Neuron (in vitro differentiated cells): ENCODE measurements at regions not wholly inside any gene's neighbourhood (a gene's known extent, or its start where the extent isn't known, plus 50 kb on each side); places are given as distances from the start of the nearest gene placed in this dataset.
A peak's percentile ranks its signal among the peaks of the same experiment; 100 is the strongest.

Experiments used
- H2AFZ ChIP-seq: one replicate; pipeline ENCODE4 v1.6.1; 2013; ENCODE audit warnings: low read depth, mild to moderate bottlenecking, inconsistent platforms, low read length, moderate library complexity
- H3K27me3 ChIP-seq: one replicate; pipeline ENCODE4 v1.6.1; 2013; ENCODE audit warnings: low read length; ENCODE audit not compliant: insufficient read depth
- H3K36me3 ChIP-seq: one replicate; pipeline ENCODE4 v1.6.1; 2013; ENCODE audit warnings: low read length; ENCODE audit not compliant: insufficient read depth
- H3K4me1 ChIP-seq: one replicate; pipeline ENCODE4 v1.6.1; 2013; ENCODE audit warnings: low read length; ENCODE audit not compliant: insufficient read depth
- H3K4me3 ChIP-seq: 2 replicates; pipeline ENCODE4 v1.5.1; 2013; ENCODE audit warnings: mild to moderate bottlenecking, low read length, moderate library complexity
- H3K9me3 ChIP-seq: one replicate; pipeline ENCODE4 v1.6.1; 2013; ENCODE audit warnings: low read length

DNA sequence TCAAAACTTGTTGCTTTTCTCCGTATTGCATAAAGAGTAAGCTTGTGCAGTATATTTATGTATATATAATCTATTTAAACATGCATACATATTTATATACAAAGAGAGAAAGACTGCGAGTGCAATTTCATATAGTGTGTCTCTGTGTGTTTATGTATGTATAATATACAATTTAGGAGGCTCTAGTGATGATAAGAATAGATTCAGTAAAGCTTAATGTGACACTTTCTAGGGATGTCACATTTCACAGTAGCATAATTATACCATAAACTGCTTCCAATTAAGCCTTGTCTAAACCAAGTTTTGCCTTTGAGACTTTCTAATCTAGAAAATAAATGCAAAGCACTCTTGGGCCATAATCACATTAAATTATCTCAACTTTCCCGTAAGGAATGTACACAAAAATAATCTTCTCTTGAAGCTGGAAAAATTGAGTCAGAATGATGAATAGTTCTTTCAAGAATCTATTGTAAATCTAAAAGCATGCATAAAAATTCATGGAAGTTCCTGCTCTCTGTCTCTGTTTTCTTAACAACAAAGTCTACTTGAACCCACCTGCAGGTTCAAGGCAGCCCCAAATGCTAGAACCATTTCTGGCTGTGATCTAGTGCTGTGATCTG lies 114.1 kb upstream of the NPY2R start:
- H3K36me3 ChIP-seq: no peaks in the 10 kb centered on the region
- no peaks in the 10 kb centered on the region for H3K4me1 ChIP-seq
- H3K9me3 ChIP-seq: no peaks in the 10 kb centered on the region
- no peak overlapping the region for H2AFZ ChIP-seq
- no peak overlapping the region for H3K4me3 ChIP-seq
- no peaks in the 10 kb centered on the region for H3K27me3 ChIP-seq

DNA sequence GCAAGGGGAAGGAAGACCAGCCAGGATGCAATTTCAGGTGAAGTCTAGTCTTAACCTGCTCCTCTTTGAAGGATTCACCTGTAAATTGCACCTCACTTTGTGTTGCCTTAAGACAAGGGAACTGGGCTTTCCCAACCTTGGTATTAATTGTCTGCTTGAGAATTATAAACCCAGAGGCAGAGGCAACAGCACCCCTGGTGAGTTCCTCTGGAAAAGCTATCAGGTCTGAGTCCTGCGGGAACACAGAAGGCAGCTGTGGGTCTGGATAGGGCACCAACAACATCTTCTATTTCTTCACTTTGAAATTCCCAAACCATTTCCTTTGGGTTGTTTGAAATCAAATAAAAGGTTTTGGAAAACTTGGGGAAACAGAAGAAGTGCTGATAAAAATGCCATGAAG lies 109.2 kb upstream of the NPY2R start:
- H3K27me3 ChIP-seq: no peaks in the 10 kb centered on the region
- no peak overlapping the region for H3K4me3 ChIP-seq

DNA sequence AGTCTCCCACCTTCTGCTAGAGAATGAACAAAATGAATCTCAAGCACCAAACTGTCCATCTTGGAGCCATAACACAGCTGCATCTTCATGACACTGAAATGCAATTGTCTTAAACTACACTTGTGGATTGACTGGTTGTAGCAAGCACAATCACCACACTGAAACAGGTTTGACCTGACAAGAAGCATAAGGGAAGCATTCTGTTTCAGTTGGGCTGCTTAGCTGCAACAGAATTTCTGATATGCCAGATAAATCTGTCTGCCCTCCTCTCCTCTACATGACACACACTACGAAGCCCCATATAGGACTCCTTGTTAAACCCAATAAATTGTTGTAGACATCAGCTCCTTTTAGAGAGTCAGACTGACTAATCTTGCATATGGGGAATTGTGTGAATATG lies 101.8 kb upstream of the NPY2R start:
- no peaks in the 10 kb centered on the region for H3K9me3 ChIP-seq
- H3K4me3 ChIP-seq: no peak overlapping the region
- no peaks in the 10 kb centered on the region for H3K36me3 ChIP-seq
- H3K4me1 ChIP-seq: no peaks in the 10 kb centered on the region
- H3K27me3 ChIP-seq: no peaks in the 10 kb centered on the region
- no peak overlapping the region for H2AFZ ChIP-seq

More for the DNA sequence above, 109.2 kb upstream of the NPY2R start:
- Histone ChIP-seq H3K36me3 (no peaks in the 10 kb centered on the region), H2AFZ (no peak overlapping the region), H3K9me3 (no peaks in the 10 kb centered on the region), H3K4me1 (no peaks in the 10 kb centered on the region)

DNA sequence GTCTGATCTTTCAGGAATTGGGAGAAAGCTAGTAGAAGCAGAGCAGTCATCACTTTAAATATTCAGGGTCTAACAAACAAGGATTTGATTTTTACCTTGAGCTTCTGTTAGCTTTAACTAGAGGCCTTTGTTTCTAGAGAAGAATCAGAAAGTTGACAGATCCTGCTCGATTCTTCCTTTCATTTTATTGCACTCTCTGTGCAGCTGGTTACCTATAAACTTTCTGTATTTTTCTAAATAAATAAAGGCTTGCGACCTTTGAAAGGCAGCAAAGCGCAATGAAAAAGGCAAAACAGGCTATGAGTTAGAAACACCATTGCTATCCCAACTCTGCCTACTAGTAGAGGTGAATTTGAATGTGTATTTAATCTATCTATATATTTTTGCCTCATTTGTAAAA lies 101.4 kb upstream of the NPY2R start:
- H2AFZ ChIP-seq: no peak overlapping the region
- H3K4me3 ChIP-seq: no peak overlapping the region
- H3K27me3 ChIP-seq: no peaks in the 10 kb centered on the region
- no peaks in the 10 kb centered on the region for H3K36me3 ChIP-seq
- H3K4me1 ChIP-seq: no peaks in the 10 kb centered on the region
- H3K9me3 ChIP-seq: no peaks in the 10 kb centered on the region

DNA sequence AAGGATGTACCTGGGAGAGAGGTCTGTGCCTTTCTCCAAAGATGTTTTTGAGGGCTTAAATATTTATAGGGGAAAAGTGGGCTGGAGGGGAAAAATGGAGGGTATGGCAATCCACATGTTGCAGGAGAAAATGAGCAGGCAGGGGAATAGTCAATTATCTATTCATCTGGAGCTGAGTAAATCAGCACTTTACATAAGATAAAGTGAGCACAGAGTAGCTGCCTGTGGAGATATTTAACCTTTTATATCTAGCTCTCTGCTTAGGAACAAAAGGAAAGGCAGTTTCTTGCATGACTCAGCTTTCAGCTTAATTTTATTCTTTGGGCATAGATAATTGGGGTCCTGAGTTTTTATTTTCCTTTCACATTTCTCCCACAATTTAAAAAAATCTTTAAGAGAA lies 93.6 kb upstream of the NPY2R start:
- H2AFZ ChIP-seq: no peak overlapping the region

DNA sequence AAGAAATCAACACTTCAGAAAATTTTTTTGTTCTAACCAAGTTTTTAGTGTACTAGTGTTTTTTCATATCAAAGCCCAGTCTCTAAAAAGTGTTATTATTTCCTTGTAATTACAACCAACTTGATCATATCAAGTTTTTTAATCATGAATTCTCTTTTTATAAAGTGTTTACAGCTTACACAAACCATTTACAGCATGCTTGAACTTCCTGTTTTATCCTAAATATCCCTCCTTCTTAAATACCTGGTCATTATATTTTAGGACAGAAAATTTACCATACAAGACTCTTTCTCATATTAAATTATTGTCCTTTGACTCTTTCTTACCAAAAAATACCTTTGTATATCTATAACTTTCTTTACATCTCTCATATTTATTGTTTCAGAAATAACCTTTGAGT lies 89.4 kb upstream of the NPY2R start:
- Histone ChIP-seq H3K9me3 (peaks cover 1% of the 10 kb centered on the region), H3K4me1 (peaks cover 14% of the 10 kb centered on the region), H3K36me3 (no peaks in the 10 kb centered on the region), H3K27me3 (no peaks in the 10 kb centered on the region), H2AFZ (no peak overlapping the region), H3K4me3 (no peak overlapping the region)

More for the DNA sequence above, 93.6 kb upstream of the NPY2R start:
- H3K4me3 ChIP-seq: no peak overlapping the region
- H3K9me3 ChIP-seq: peaks cover 1% of the 10 kb centered on the region
- H3K27me3 ChIP-seq: no peaks in the 10 kb centered on the region
- H3K36me3 ChIP-seq: no peaks in the 10 kb centered on the region
- peaks cover 14% of the 10 kb centered on the region for H3K4me1 ChIP-seq

DNA sequence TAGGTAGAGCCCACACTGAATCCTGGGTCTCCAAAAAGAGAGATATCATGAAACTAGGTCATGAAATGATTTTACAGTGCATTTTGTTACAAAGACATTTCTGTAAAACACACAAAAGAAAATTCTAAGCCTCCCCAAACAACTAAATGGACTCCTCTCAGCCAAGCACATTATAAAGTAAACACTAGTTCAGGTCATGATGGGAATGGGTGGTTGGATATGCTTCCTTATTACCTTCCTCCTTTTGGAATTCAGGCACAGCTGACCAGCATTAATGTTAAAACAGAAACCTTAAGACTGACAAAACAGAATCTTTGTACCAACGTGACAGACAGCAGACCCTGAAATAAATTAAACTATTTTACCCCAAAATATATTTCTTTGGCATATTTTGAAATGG lies 87.9 kb upstream of the NPY2R start:
- no peak overlapping the region for H3K4me3 ChIP-seq
- no peak overlapping the region for H2AFZ ChIP-seq
- H3K36me3 ChIP-seq: no peaks in the 10 kb centered on the region
- H3K9me3 ChIP-seq: peaks cover 1% of the 10 kb centered on the region
- H3K27me3 ChIP-seq: no peaks in the 10 kb centered on the region
- peaks cover under 1% of the 10 kb centered on the region for H3K4me1 ChIP-seq

DNA sequence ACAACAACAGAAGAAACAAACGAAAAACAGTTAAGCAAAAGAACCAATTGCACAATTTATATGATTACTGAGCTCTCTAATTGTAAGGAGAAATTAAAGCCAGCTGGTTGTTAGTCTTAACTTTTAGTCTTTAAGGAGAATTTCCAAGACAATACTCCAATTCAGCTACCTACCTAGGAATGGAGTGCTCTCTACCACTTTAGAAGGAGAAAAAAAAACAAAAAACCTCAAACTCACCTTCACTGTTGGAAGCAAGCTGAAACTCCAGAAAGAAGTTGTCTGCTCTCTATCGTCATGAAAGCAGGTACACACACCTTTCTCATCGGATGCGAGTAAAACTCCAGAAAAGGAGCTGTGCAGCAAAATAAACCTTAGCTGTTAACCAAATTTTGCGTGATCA lies 86.1 kb upstream of the NPY2R start:
- H3K4me1 ChIP-seq: no peaks in the 10 kb centered on the region
- H3K36me3 ChIP-seq: no peaks in the 10 kb centered on the region
- H3K4me3 ChIP-seq: no peak overlapping the region
- peaks cover 1% of the 10 kb centered on the region for H3K9me3 ChIP-seq
- no peaks in the 10 kb centered on the region for H3K27me3 ChIP-seq
- H2AFZ ChIP-seq: no peak overlapping the region

DNA sequence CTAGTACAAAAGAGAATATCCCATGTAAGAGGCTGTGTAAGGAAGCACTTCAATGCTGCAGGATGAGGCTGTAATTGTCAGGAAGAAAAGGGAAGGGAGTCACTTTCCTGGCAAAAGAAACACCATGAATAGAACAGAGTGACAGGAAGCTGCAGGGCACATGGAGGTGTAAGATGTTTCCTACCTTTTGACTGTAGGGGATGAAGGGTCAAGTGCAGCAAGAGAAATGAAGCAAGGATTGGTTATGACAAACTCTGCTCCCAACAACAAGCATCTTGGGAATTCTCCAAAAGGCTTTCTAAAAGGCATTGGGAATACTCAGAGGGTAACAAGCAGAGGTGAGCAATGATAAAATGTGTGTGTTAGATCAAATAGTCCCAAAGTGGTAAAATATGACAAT lies 74.3 kb upstream of the NPY2R start:
- no peaks in the 10 kb centered on the region for H3K27me3 ChIP-seq
- no peaks in the 10 kb centered on the region for H3K36me3 ChIP-seq
- H3K4me1 ChIP-seq: peaks cover 17% of the 10 kb centered on the region
- no peaks in the 10 kb centered on the region for H3K9me3 ChIP-seq
- no peak overlapping the region for H3K4me3 ChIP-seq
- H2AFZ ChIP-seq: peak overlapping the region; percentile 12

DNA sequence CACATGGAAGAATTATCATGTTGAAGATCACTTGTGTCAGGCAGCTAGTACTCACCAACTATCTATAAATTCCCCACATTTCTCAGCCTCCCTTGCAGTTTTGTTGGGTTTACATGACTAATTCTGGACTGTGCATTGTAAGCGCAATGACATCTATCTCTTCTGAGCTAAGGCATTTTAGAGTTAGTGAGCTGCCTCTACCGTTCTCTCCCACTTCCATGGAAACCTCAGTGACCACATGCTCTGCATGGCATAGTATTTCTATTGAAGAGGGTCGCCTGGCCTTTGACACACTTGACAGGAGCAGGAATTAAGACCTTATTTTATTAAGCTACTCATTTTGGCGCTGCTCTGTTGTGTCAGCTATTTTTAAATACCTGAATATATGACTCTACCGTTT lies 67.5 kb upstream of the NPY2R start:
- H2AFZ ChIP-seq: no peak overlapping the region
- no peaks in the 10 kb centered on the region for H3K27me3 ChIP-seq
- H3K4me3 ChIP-seq: no peak overlapping the region
- no peaks in the 10 kb centered on the region for H3K9me3 ChIP-seq
- H3K4me1 ChIP-seq: peaks cover 11% of the 10 kb centered on the region
- no peaks in the 10 kb centered on the region for H3K36me3 ChIP-seq

DNA sequence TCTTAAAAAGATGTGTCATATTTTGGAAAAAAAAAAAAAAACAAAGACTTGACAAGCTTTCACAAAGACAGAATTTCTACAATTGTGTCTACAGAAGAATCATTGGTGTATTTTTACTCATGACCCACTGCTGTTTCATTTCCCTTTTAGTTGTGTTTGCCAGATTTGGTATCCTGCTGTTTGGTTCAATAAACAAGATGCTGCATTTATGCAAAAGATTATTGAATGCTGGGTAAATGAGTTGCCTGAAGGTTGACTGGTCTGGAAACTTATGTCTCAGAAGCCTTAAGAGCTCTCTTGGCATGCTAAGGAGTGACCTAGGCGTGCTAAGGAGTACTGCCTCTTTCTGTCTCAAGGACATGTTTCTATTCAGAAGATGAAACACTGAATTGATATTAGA lies 64.9 kb upstream of the NPY2R start:
- Histone ChIP-seq H3K9me3 (no peaks in the 10 kb centered on the region), H3K4me3 (no peak overlapping the region), H2AFZ (no peak overlapping the region), H3K36me3 (no peaks in the 10 kb centered on the region), H3K27me3 (no peaks in the 10 kb centered on the region), H3K4me1 (peaks cover 11% of the 10 kb centered on the region)
